ENCODE measurements at regions not wholly inside any gene's neighbourhood (a gene's known extent, or its start where the extent isn't known, plus 50 kb on each side); places are given as distances from the start of the nearest gene placed in this dataset.
"Not testable (repeated sequence)": the region's sequence is repeated elsewhere in the genome, so short reads cannot be mapped to it uniquely, and the experiment has no call there.

DNA sequence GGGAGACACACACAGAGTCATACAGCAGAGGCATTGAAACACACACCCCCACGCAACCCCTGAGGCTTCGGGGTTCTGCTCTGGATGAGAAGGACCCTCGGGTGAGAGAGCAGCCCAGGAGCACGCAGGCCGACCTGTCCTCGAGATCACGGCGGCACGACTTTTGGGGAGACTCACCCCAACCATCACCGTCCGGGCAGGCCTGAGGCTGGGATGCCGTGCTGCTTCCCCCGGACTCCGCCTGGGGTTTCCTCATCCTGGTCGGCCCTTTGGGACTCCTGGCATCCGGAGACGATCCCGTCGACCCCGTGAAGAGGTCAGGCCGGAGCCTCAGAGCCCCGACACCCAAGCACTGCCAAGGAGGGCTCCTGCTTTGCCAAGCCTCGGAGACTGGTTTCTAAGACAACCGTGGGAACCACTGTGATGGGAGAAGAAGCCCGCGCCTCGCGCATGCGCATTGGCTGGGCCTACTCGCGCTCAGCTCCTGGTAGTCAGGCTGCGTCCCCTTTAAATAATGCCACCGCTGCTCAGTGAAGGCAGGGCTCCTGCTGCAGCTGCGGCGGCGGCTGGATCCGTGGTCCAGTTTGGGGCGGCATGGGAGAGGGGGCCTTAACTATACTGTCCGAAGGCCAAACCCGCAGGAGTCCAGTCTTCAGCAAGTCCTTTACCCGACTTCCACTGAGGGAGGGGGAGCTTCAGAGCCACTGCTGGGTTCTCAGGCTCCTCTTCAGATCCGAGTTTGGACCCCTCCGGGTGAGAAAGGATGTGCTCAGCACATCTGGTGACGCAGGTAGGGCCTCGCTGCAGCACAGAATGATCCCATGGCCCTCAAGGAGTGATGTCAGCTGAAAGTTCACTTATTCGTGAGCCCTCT, 171.4 kb upstream of the ZNF337 start:
- TF ChIP-seq, protein P1, sequence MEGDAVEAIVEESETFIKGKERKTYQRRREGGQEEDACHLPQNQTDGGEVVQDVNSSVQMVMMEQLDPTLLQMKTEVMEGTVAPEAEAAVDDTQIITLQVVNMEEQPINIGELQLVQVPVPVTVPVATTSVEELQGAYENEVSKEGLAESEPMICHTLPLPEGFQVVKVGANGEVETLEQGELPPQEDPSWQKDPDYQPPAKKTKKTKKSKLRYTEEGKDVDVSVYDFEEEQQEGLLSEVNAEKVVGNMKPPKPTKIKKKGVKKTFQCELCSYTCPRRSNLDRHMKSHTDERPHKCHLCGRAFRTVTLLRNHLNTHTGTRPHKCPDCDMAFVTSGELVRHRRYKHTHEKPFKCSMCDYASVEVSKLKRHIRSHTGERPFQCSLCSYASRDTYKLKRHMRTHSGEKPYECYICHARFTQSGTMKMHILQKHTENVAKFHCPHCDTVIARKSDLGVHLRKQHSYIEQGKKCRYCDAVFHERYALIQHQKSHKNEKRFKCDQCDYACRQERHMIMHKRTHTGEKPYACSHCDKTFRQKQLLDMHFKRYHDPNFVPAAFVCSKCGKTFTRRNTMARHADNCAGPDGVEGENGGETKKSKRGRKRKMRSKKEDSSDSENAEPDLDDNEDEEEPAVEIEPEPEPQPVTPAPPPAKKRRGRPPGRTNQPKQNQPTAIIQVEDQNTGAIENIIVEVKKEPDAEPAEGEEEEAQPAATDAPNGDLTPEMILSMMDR (conservative IDR thresholded peaks at IDR 0.05; ENCODE audit: low read depth, low read length) = no peak
- DNase-seq (ENCODE audit: low read depth) = no peak
- H3K4me3 ChIP-seq (ENCODE audit: low read depth, low read length) = peak overlapping the region; percentile 58

DNA sequence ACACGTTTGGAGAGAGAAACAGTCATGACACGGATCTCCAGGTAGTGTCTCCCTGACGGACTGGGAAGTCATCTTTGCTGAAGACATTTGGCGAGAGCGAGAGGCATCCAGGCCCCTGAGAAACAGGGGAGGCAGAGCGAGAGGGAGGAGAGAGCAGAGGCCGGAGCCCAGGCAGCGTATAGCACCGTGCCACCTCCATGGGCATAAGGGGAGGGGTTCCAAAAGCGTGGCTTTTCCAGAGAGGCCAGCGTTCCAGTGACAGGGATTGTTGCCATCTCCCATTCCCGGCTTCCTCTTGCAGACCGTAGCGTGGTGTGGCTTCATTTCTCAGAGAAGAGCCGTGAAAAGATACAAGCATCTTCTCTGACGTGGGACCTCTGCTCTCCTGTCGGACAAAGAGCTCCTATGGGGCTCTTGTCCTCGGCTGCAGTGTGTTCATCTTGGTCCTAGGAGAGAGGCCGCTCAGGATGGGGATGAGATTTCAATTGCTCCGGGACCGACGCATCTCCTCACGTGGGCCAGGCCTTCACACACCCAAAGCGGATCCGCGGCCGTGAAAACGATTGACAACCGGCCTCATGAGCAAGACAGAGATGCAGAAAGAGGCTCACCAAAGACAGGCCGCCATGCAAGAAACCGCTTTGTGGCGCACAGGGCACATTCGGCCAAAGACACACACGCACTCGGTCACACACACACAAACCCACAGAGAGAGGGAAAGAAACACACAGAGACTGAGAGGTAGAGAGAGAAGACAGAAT, 170.5 kb upstream of the ZNF337 start:
- not testable (repeated sequence) for DNase-seq (ENCODE audit: low read depth); H3K4me3 ChIP-seq (ENCODE audit: low read depth, low read length)

DNA sequence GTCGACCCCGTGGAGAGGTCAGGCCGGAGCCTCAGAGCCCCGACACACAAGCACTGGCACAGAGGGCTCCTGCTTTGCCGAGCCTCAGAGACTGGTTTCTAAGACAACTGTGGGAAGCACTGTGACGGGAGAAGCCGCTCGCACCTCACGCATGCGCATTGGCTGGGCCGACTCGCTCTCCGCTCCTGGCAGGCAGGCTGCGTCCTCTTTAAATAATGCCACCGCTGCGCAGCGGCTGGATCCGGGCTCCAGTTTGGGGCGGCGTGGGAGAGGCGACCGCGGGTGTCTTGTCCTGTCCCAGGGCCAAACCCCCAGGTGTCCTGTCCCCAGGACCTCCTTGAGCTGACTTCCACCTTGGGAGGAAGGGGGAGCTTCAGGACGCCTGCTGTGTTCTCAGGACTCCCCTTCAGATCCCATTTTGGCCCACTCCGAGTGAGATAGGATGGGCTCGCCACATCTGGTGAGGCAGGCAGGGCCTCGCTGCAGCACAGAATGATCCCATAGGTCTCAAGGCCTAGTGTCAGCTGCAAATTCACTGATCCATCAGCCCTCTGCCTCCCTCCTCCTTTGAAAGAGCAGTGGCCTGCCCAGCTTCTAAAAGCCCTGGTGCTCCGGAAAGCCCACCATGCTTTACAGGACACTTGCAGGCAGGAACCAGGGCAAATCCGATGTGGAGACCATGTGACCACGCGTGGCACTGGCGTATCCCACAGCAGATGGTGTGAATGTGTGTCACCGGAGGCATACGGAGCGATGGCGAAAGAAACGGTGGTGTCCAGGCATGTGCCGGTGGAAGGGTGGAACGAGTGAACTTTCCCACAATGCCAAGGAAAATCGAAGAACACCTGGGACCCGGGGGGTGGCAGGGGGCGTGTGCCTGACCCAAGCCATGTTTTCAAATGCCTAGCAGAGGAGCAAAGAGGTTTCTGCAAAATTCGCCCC, 169.3 kb upstream of the ZNF337 start:
- peak overlapping the region; percentile 50 for H3K4me3 ChIP-seq (ENCODE audit: low read depth, low read length)
- TF ChIP-seq, protein P1 (conservative IDR thresholded peaks at IDR 0.05; ENCODE audit: low read depth, low read length) = no peak
- no peak for DNase-seq (ENCODE audit: low read depth)

DNA sequence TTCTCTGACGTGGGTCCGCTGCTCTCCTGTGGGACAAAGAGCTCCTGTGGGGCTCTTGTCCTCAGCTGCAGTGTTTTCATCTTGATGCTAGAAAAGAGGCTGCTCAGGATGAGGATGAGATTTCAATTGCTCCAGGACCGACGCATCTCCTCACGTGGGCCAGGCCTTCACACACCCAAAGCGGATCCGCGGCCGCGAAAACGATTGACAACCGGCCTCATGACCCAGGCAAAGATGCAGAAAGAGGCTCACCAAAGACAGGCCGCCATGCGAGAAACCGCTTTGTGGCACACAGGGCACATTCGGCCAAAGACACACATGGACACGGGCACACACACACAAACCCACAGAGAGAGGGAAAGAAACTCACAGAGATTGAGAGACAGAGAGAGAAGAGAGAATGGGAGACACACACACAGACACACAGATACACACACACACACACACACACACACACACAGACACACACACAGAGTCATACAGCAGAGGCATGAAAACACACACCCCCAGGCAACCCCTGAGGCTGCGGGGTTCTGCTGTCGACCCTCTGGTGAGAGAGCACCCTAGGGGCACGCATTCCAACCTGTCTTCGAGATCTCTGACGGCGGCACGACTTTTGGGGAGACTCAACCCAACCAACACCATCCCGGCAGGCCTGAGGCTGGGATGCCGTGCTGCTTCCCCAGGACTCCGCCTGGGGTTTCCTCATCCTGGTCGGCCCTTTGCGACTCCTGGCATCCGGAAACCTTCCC, 168.5 kb upstream of the ZNF337 start:
- peak overlapping the region; percentile 50 for H3K4me3 ChIP-seq (ENCODE audit: low read depth, low read length)
- not testable (repeated sequence) for DNase-seq (ENCODE audit: low read depth)

DNA sequence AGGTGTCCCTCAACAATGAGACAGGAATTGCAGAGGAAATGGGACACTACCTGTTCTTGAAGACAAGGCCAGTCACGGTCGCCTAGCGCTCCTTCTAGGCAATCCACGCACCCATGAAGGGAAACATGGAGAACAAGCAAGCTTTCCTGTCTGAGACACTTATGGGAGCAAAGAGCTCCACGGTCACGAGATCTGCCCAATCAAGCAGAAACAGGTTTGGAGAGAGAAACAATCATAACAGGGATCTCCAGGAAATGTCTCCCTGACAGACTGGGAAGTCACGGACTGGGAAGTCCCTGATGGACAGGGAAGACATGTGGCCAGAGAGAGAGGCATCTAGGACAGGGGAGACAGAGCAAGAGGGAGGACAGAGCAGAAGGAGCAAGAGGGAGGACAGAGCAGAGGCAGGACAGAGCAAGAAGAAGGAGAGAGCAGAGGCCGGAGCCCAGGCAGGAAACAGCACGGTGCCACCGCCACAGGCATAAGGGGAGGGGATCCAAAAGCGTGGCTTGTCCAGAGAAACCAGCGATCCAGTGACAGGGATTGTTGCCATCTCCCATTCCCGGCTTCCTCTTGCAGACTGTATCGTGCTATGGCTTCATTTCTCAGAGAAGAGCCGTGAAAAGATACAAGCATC, 167.8 kb upstream of the ZNF337 start:
- no peak for DNase-seq (ENCODE audit: low read depth)
- TF ChIP-seq, protein P1 (conservative IDR thresholded peaks at IDR 0.05; ENCODE audit: low read depth, low read length) = no peak
- H3K4me3 ChIP-seq (ENCODE audit: low read depth, low read length) = no peak overlapping the region

DNA sequence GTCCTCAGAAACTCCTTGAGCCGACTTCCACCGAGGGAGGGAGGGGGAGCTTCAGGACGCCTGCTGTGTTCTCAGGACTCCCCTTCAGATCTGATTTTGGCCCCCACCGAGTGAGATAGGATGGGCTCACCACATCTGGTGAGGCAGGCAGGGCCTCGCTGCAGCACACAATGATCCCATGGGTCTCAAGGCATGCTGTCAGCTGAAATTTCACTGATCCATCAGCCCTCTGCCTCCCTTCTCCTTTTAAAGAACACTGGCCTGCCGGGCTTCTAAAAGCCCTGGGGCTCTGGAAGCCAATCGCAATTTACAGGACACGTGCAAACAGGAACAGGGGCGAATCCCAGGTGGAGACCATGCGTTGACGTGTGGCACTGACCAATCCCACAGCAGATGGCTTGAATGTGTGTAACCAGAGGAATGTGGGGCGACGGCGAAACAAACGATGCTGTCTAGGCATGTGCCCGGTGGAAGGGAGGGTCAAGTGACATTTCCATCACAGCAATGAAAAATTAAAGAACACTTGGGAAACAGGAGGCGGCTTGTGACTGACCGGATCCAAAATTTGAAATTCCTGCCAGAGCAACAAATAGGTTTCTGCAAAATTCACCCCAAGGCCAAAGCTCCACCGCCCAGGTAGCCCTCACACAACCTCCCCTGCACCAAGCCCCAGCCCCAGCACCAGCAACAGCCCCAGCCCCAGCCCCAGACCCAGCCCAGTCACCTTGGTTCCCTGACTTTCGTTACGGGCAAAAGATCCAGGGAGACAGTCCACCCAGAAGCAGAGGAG, 167.1 kb upstream of the ZNF337 start:
- DNase-seq (ENCODE audit: low read depth) = no peak
- TF ChIP-seq, protein P1 (conservative IDR thresholded peaks at IDR 0.05; ENCODE audit: low read depth, low read length) = no peak
- peak overlapping the region; percentile 58 for H3K4me3 ChIP-seq (ENCODE audit: low read depth, low read length)

DNA sequence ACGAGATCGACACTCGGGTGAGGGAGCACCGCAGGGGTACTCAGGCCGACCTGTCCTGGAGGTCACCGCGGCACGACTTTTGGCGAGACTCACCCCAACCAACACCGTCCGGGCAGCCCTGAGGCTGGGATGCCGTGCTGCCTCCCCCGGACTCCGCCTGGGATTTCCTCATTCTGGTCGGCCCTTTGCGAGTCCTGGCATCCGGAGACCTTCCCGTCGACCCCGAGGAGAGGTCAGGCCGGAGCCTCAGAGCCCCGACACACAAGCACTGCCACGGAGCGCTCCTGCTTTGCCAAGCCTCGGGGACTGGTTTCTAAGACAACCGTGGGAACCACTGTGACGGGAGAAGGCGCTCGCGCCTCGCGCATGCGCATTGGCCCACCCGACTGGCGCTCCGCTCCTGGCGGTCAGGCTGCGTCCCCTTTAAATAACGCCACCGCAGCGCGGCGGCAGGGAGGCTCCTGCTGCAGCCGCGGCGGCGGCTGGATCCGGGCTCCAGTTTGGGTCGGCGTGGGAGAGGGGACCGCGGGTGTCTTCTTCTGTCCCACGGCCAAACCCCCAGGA, 166.4 kb upstream of the ZNF337 start:
- DNase-seq (ENCODE audit: low read depth) = not testable (repeated sequence)
- peak overlapping the region; percentile 58 for H3K4me3 ChIP-seq (ENCODE audit: low read depth, low read length)
